OCI-LY1 (cell line): ENCODE measurements at regions not wholly inside any gene's neighbourhood (a gene's known extent, or its start where the extent isn't known, plus 50 kb on each side); places are given as distances from the start of the nearest gene placed in this dataset.

Experiments used
- CTCF ChIP-seq: fragments of 200-600 bp; sonication (generic), shearing (Covaris generic); IDR thresholded peaks from 2 replicates; pipeline ENCODE4 v1.5.1; 2017; ENCODE audit warnings: mild to moderate bottlenecking, antibody characterized with exemption, low read length, moderate library complexity, mixed read lengths
- EZH2 ChIP-seq: fragments of 200-600 bp; sonication (generic), shearing (Covaris generic); IDR thresholded peaks from 2 replicates; pipeline ENCODE4 v1.8.0; 2017; ENCODE audit warnings: borderline replicate concordance, mixed run types, mild to moderate bottlenecking, antibody characterized with exemption, low read length, moderate library complexity, mixed read lengths

DNA sequence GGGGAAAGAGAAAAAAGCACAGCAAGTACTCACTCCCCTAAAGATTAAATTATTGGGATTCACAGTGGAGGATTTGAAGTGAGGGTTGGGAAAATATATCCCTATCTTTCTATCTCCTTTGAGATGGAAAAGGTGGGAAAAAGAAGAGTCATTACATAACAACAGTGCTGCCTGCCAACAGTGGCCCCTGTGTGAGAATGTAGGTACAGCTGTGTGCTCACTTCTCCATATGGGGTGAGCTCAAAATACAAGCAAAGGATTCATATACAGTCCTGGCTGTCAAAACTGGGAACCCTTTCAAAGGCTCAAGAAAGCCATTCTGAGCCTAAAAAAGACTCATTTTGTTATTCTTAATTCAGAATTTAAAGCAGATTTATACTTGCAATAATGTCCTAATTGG, 458.5 kb downstream of the GPAM start:
- TF ChIP-seq CTCF (no peak), EZH2 (no peak)
